Activated T-helper 9 cell treated with anti-CD3 and anti-CD28 coated beads, Interleukin-2, amount 50 U/mL, for 16 hours (primary cell): ENCODE measurements at regions not wholly inside any gene's neighbourhood (a gene's known extent, or its start where the extent isn't known, plus 50 kb on each side); places are given as distances from the start of the nearest gene placed in this dataset.

Source experiments
- DNase-seq: peaks from one replicate; pipeline ENCODE4 v3.0.0-alpha.2; 2020; ENCODE audit warnings: low read depth

- no peak for DNase-seq
Measured at GRCh38 chr18:24831871-24832665, 371.6 kb downstream of the HRH4 start.

- DNase-seq = no peak
Measured at GRCh38 chr18:24835751-24836150, 375.3 kb downstream of the HRH4 start.

- DNase-seq = no peak
Measured at GRCh38 chr18:24837066-24837465, 376.6 kb downstream of the HRH4 start.

- DNase-seq = no peak
Measured at GRCh38 chr18:24840051-24840450, 379.6 kb downstream of the HRH4 start.

- DNase-seq = no peak
Measured at GRCh38 chr18:24840640-24841039, 380.2 kb downstream of the HRH4 start.

GRCh38 chr18:24841536-24841935, 381.1 kb downstream of the HRH4 start:
- no peak for DNase-seq

GRCh38 chr18:24843123-24843522, 382.7 kb downstream of the HRH4 start:
- no peak for DNase-seq

- DNase-seq = no peak
Measured at GRCh38 chr18:24846138-24846537, 385.7 kb downstream of the HRH4 start.

GRCh38 chr18:24850532-24850931, 390.1 kb downstream of the HRH4 start:
- DNase-seq = no peak

GRCh38 chr18:24853076-24853475, 392.6 kb downstream of the HRH4 start:
- DNase-seq = no peak

- DNase-seq = no peak
Measured at GRCh38 chr18:24860978-24861680, 400.7 kb downstream of the HRH4 start.

GRCh38 chr18:24862201-24862816, 401.9 kb downstream of the HRH4 start:
- no peak for DNase-seq

- DNase-seq = no peak
Measured at GRCh38 chr18:24868311-24868710, 407.9 kb downstream of the HRH4 start.

- DNase-seq = no peak
Measured at GRCh38 chr18:24868760-24869237, 408.4 kb downstream of the HRH4 start.

GRCh38 chr18:24869285-24869684, 408.8 kb downstream of the HRH4 start:
- DNase-seq = no peak

GRCh38 chr18:24875286-24875685, 414.8 kb downstream of the HRH4 start:
- DNase-seq = no peak

GRCh38 chr18:24875777-24876176, 415.3 kb downstream of the HRH4 start:
- DNase-seq = no peak

GRCh38 chr18:24876266-24876665, 415.8 kb downstream of the HRH4 start:
- no peak for DNase-seq

- no peak for DNase-seq
Measured at GRCh38 chr18:24877066-24877465, 416.6 kb downstream of the HRH4 start.

GRCh38 chr18:24877546-24877945, 417.1 kb downstream of the HRH4 start:
- DNase-seq = no peak

- DNase-seq = no peak
Measured at GRCh38 chr18:24878289-24878688, 417.9 kb downstream of the HRH4 start.

GRCh38 chr18:24885276-24885675, 424.8 kb downstream of the HRH4 start:
- DNase-seq = no peak

- no peak for DNase-seq
Measured at GRCh38 chr18:24894880-24895279, 434.4 kb downstream of the HRH4 start.
